OCI-LY3 (cell line): ENCODE measurements at regions not wholly inside any gene's neighbourhood (a gene's known extent, or its start where the extent isn't known, plus 50 kb on each side); places are given as distances from the start of the nearest gene placed in this dataset.

Experiments
- EZH2phosphoT487 ChIP-seq: fragments of 200-600 bp; shearing (Covaris generic); IDR thresholded peaks from 2 replicates; pipeline ENCODE4 v1.6.1; 2018; ENCODE audit warnings: antibody characterized with exemption, mixed run types, low read depth
- TF ChIP-seq, protein P1 (sequence below): fragments of 200-600, 300-600 bp; sonication (generic); IDR thresholded peaks from 2 replicates; pipeline ENCODE4 v1.5.1; 2014; ENCODE audit warnings: antibody characterized with exemption, low read length, low read depth

DNA sequence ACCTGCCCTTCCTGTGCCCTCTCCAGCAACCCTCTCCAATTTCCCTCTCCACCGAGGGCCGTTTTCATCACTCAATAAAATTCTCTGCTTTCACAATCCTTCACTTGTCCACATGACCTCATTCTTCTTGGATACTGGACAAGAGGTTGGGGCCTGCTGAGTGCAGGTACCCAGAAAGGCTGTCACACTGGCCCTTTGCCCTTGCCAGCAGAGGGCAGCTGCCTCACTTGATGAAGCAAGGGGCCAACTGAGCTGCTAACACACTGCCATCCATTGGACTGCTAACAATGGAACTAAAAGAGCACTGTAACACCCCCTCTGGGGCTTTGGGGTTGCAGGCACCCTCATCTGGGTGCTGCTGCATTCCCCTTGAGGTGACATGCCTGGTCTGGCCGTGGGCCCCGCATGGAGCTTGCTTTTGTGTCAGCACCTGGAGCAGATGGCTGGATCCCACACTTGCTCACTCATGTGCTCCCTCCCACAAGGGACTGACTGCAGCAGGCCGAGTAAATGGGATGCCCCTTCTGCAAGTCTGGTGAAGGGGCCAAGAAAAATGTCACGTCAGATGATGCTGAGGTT, 308.1 kb upstream of the ADCY2 start:
- TF ChIP-seq, protein P1, sequence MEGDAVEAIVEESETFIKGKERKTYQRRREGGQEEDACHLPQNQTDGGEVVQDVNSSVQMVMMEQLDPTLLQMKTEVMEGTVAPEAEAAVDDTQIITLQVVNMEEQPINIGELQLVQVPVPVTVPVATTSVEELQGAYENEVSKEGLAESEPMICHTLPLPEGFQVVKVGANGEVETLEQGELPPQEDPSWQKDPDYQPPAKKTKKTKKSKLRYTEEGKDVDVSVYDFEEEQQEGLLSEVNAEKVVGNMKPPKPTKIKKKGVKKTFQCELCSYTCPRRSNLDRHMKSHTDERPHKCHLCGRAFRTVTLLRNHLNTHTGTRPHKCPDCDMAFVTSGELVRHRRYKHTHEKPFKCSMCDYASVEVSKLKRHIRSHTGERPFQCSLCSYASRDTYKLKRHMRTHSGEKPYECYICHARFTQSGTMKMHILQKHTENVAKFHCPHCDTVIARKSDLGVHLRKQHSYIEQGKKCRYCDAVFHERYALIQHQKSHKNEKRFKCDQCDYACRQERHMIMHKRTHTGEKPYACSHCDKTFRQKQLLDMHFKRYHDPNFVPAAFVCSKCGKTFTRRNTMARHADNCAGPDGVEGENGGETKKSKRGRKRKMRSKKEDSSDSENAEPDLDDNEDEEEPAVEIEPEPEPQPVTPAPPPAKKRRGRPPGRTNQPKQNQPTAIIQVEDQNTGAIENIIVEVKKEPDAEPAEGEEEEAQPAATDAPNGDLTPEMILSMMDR: no peak
- no peak for TF ChIP-seq EZH2phosphoT487
